Fibroblast of skin of right biceps (primary cell): ENCODE measurements at regions not wholly inside any gene's neighbourhood (a gene's known extent, or its start where the extent isn't known, plus 50 kb on each side); places are given as distances from the start of the nearest gene placed in this dataset.

Experiments
- DNase-seq: peaks from one replicate; pipeline ENCODE4 v3.0.0-alpha.2; 2013

GRCh38 chr7:156089222-156089621, 277.0 kb upstream of the SHH start:
- no peak for DNase-seq

GRCh38 chr7:156088115-156088514, 275.9 kb upstream of the SHH start:
- no peak for DNase-seq

- DNase-seq, result no peak
Observed at GRCh38 chr7:156082048-156083040, 270.1 kb upstream of the SHH start.

GRCh38 chr7:156080596-156080995, 268.3 kb upstream of the SHH start:
- no peak for DNase-seq

- DNase-seq, result no peak
Observed at GRCh38 chr7:156080046-156080445, 267.8 kb upstream of the SHH start.

GRCh38 chr7:156079156-156079555, 266.9 kb upstream of the SHH start:
- no peak for DNase-seq

- DNase-seq, result no peak
Observed at GRCh38 chr7:156074982-156075615, 262.8 kb upstream of the SHH start.

- DNase-seq, result no peak
Observed at GRCh38 chr7:156074084-156074483, 261.8 kb upstream of the SHH start.

- no peak for DNase-seq
Observed at GRCh38 chr7:156073366-156074052, 261.2 kb upstream of the SHH start.

- no peak for DNase-seq
Observed at GRCh38 chr7:156071612-156072011, 259.3 kb upstream of the SHH start.

- DNase-seq, result no peak
Observed at GRCh38 chr7:156069891-156070290, 257.6 kb upstream of the SHH start.

GRCh38 chr7:156067156-156067555, 254.9 kb upstream of the SHH start:
- no peak for DNase-seq

GRCh38 chr7:156065400-156065799, 253.1 kb upstream of the SHH start:
- DNase-seq, result no peak

- DNase-seq, result no peak
Observed at GRCh38 chr7:156064971-156065386, 252.7 kb upstream of the SHH start.

- DNase-seq, result no peak
Observed at GRCh38 chr7:156063241-156063810, 251.1 kb upstream of the SHH start.

- no peak for DNase-seq
Observed at GRCh38 chr7:156062286-156062685, 250.0 kb upstream of the SHH start.

GRCh38 chr7:156061689-156062255, 249.5 kb upstream of the SHH start:
- DNase-seq, result no peak

GRCh38 chr7:156060925-156061324, 248.7 kb upstream of the SHH start:
- no peak for DNase-seq

- no peak for DNase-seq
Observed at GRCh38 chr7:156059369-156059768, 247.1 kb upstream of the SHH start.

GRCh38 chr7:156058248-156058647, 246.0 kb upstream of the SHH start:
- DNase-seq, result no peak

- DNase-seq, result no peak
Observed at GRCh38 chr7:156056534-156056933, 244.3 kb upstream of the SHH start.

- no peak for DNase-seq
Observed at GRCh38 chr7:156055206-156055822, 243.1 kb upstream of the SHH start.
